Ishikawa (cell line): ENCODE measurements at regions not wholly inside any gene's neighbourhood (a gene's known extent, or its start where the extent isn't known, plus 50 kb on each side); places are given as distances from the start of the nearest gene placed in this dataset.

Experiments
- CEBPB ChIP-seq: IDR thresholded peaks from 2 replicates; pipeline ENCODE4 v1.6.1; 2012
- CREB1 ChIP-seq: IDR thresholded peaks from 2 replicates; pipeline ENCODE4 v1.6.1; 2012; ENCODE audit warnings: low read depth
- EGR1 ChIP-seq: IDR thresholded peaks from 2 replicates; pipeline ENCODE4 v1.6.1; 2012
- EP300 ChIP-seq: IDR thresholded peaks from 2 replicates; pipeline ENCODE4 v1.6.1; 2012; ENCODE audit warnings: borderline replicate concordance
- FOXM1 ChIP-seq: IDR thresholded peaks from 2 replicates; pipeline ENCODE4 v1.6.1; 2012; ENCODE audit warnings: low read depth, borderline replicate concordance
- NFIC ChIP-seq: IDR thresholded peaks from 2 replicates; pipeline ENCODE4 v1.6.1; 2012
- RAD21 ChIP-seq: IDR thresholded peaks from 2 replicates; pipeline ENCODE4 v1.6.1; 2012; ENCODE audit warnings: low read depth
- TAF1 ChIP-seq: IDR thresholded peaks from 2 replicates; pipeline ENCODE4 v1.6.1; 2012; ENCODE audit warnings: low read depth, mild to moderate bottlenecking
- TCF12 ChIP-seq: IDR thresholded peaks from 2 replicates; pipeline ENCODE4 v1.6.1; 2012; ENCODE audit warnings: low read depth
- TEAD4 ChIP-seq: IDR thresholded peaks from 2 replicates; pipeline ENCODE4 v1.6.1; 2012
- YY1 ChIP-seq: IDR thresholded peaks from 2 replicates; pipeline ENCODE4 v1.6.1; 2012; ENCODE audit warnings: low read depth
- TF ChIP-seq, protein P1 (sequence below): IDR thresholded peaks from 2 replicates; pipeline ENCODE4 v1.6.1; 2012; ENCODE audit warnings: low read depth, mild to moderate bottlenecking
- TF ChIP-seq, protein P2 (sequence below): IDR thresholded peaks from 2 replicates; pipeline ENCODE4 v1.6.1; 2012
- TF ChIP-seq, protein P3 (sequence below): IDR thresholded peaks from 2 replicates; pipeline ENCODE4 v1.6.1; 2012

DNA sequence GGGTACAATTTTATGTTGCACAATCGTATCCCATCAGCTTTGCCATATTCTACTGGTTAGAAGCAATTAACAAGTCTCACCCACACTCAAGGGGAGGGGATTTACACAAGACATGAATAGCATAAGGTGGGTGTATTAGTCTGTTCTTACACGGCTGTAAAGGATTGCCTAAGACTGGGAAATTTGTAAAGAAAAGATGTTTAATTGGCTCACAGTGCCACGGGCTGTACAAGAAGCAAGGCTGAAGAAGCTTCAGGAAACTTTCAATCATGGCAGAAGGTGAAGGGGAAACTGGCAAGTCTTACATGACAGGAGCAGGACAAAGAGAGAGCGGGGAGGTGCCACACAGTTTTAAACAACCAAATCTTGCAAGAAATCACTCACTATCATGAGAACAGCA, 231.8 kb upstream of the AMIGO2 start:
- no peak for TF ChIP-seq RAD21
- TF ChIP-seq, protein P1, sequence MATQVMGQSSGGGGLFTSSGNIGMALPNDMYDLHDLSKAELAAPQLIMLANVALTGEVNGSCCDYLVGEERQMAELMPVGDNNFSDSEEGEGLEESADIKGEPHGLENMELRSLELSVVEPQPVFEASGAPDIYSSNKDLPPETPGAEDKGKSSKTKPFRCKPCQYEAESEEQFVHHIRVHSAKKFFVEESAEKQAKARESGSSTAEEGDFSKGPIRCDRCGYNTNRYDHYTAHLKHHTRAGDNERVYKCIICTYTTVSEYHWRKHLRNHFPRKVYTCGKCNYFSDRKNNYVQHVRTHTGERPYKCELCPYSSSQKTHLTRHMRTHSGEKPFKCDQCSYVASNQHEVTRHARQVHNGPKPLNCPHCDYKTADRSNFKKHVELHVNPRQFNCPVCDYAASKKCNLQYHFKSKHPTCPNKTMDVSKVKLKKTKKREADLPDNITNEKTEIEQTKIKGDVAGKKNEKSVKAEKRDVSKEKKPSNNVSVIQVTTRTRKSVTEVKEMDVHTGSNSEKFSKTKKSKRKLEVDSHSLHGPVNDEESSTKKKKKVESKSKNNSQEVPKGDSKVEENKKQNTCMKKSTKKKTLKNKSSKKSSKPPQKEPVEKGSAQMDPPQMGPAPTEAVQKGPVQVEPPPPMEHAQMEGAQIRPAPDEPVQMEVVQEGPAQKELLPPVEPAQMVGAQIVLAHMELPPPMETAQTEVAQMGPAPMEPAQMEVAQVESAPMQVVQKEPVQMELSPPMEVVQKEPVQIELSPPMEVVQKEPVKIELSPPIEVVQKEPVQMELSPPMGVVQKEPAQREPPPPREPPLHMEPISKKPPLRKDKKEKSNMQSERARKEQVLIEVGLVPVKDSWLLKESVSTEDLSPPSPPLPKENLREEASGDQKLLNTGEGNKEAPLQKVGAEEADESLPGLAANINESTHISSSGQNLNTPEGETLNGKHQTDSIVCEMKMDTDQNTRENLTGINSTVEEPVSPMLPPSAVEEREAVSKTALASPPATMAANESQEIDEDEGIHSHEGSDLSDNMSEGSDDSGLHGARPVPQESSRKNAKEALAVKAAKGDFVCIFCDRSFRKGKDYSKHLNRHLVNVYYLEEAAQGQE = no peak
- no peak for TF ChIP-seq EP300
- no peak for TF ChIP-seq NFIC
- no peak for TF ChIP-seq TCF12
- TF ChIP-seq, protein P2, sequence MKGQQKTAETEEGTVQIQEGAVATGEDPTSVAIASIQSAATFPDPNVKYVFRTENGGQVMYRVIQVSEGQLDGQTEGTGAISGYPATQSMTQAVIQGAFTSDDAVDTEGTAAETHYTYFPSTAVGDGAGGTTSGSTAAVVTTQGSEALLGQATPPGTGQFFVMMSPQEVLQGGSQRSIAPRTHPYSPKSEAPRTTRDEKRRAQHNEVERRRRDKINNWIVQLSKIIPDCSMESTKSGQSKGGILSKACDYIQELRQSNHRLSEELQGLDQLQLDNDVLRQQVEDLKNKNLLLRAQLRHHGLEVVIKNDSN = no peak
- no peak for TF ChIP-seq CEBPB
- TF ChIP-seq YY1 = no peak
- TF ChIP-seq FOXM1 = no peak
- TF ChIP-seq CREB1 = no peak
- TF ChIP-seq, protein P3, sequence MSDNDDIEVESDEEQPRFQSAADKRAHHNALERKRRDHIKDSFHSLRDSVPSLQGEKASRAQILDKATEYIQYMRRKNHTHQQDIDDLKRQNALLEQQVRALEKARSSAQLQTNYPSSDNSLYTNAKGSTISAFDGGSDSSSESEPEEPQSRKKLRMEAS = no peak
- TF ChIP-seq TAF1 = no peak
- TF ChIP-seq TEAD4 = no peak
- TF ChIP-seq EGR1 = no peak
